HG02571 (cell line): ENCODE measurements at regions not wholly inside any gene's neighbourhood (a gene's known extent, or its start where the extent isn't known, plus 50 kb on each side); places are given as distances from the start of the nearest gene placed in this dataset.

Source experiments
- ATAC-seq: cut with Tn5 transposase; IDR thresholded peaks from one replicate; pipeline ENCODE4 v1.9.1; 2021; ENCODE audit warnings: mild to moderate bottlenecking, moderate library complexity; ENCODE audit not compliant: unreplicated experiment

DNA sequence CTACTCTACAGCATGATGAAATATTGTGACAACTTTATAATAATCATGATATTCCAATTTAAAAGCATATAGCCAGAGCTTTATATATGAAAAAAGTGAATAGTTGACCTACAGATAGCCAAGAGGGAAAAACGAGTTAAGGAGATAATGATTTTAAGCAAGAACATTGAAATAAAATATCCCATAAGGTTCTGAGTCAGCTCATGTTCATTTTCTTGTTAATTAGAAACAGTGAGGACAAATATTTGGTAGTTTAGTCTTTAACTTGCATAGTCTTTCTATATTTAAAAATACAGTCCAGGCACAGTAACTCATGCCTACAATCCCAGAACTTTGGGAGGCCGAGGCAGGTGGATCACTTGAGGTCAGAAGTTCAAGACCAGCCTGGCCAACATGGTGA lies 55.8 kb upstream of the CDH6 start:
- no peak for ATAC-seq

DNA sequence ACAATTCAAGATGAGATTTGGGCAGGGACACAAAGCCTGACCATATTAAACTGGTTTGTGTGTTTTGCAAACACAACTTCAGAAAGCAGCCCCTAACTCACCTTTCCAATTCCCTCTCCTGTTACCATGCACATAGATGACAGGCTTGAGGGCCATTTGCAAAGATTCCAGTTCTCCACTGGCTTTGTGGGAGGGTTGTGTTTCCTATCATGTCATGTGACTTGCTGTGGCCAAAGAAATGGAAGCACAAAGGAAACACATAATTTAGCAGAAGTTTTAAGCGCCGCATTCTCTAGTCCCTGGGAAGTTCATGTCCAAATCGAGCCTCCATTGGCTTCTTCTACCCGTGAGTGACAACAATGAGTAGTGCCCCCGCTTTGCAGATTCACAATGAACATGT lies 57.9 kb upstream of the CDH6 start:
- no peak for ATAC-seq

DNA sequence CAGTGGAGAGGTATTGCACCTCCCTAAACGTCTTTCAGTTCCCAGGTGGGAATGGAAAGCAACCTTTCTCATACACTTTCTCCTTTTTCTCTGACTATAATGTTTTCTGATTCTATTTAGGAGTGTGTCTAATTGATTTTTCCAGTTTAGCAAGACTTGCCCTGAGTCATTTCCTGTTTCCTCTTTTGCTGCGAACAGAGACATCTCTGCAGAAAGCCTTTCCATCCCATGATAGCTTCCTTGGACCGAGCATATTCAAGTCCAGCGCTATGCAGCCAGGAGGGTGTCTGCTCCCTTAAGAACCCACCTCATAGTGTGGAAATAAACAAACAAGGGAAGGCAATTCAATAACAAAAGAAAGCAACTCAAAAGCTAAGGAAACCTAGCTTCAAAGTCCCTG lies 60.0 kb upstream of the CDH6 start:
- no peak for ATAC-seq

DNA sequence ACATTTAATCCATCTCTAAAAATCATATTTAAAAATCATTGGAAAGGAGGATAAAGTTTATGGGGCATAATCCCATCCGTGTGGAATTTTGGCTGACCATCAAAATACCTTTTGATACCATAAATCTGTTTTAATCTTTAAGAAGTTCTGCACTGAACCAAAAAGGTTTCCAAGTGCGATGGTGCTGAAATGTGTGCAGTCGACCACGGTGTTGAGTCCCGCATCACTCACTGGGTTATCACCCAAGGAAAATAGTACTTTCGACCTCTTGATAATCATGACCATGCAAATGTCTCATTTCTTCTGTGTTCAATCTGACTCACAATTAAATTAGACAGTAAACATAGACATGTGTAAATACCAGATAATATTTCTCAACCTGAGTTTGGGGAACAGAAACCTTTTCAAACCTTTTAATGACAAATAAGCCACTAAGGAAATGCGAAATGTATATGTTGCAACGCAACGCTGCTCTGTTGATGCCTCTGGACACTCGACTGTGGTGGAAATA lies 62.0 kb upstream of the CDH6 start:
- no peak for ATAC-seq

DNA sequence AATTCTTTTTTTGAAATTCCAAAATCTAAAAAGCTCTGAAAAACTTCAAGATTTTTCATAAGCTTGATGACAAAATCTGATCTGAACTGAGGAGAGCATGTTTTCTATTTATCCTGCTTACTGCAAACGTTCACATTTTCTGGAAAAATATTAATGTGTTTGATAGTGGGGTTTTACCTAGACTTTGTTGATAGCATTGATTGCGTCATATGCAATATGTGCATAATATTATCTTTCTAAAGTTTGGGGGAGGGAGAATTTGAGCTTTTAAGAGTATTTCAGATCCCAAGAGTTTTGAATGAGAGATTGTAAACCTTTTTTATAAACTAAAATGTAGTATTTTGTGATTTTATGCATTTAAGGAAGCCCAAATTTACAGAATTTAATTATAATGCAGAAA lies 62.8 kb upstream of the CDH6 start:
- ATAC-seq = no peak

DNA sequence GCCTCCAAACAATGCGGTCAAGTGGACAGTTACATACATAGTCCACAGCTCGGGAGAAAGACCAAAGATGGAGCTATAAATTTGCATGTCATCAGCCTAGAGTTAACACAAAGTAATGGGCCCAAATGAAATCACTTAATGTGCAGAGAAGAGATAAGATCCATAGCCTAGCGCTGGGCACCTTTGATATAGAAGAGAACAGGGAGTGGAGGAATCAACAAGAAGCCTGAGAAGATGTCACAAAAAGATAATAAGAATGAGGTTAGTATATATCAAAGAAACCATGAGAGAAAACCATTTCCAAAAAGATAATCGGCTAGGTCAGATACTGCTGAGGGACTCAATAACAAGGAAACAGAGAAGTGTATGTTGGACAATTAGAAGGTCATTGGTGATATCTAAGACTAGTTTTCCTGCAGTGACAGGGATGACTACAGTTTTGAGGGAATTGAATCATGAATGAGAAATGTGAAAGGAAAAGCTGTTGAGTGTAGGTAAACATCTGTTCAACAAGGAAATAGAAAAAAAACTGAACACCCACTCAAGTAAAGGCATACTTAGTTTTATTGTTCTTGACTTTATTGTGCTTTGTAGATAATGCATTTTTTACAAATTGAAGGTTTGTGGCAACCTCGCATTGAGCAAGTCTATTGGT lies 68.7 kb upstream of the CDH6 start:
- ATAC-seq = no peak

DNA sequence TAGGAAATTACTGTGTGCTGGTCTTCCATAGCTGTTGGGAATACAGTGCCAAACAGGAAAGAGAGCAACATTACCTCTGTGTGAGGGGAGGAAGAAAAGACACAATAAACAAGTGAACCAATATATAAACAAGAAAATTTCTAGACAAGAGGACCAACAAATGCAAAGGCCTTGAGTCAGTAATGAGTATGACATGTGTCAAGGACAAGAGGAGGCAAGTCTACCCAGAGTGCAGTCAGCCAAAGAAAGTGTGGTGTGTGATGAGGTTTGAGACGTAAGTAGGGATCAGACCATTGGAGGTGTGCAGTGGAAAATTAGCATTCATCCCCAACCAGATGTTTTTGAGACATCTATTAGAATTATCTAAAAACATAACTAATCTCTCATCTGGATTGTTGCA lies 69.5 kb upstream of the CDH6 start:
- ATAC-seq = no peak

DNA sequence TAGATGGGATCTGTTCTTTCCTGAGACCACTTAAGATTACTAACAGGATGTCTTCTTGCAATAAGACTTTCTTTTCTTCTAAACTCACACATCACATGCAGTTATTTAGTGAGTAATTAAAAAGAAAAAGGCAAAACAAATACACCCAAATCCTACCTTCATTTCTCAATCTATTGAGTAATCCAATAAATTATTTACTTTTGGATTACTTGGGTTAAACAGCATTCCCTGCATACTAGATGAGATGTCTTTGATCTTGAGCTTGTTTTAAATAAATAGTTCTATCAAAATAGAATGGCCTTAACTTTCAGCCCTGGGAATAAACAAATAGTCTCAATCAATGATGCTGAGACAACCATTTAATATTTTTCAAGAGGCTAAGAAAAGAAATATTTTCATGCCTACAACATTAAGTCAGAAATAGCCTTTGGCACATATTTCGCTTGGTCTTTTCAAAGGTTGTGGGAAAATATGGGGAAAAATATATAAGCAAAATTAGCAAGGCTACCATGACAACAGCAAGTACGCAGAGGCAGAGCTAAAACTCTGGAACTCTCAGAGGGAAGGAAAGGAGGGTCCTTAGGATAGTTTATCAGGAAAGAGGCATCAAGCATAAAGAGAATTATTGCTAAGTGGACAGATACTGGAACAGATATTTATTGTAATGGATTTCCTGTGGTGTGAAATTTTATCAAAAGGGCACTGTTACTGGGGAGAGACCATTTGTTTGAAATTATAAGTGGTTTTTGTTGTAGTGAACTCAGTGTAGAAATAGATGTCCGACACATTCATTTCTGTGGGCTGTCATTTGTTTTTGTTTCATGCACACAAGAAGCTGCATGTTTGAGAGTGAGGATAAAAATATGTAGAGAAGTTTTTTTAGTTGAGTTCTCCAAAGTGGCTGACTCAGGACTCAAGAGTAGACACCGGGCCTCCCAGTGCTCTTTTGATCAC lies 70.2 kb upstream of the CDH6 start:
- no peak for ATAC-seq

DNA sequence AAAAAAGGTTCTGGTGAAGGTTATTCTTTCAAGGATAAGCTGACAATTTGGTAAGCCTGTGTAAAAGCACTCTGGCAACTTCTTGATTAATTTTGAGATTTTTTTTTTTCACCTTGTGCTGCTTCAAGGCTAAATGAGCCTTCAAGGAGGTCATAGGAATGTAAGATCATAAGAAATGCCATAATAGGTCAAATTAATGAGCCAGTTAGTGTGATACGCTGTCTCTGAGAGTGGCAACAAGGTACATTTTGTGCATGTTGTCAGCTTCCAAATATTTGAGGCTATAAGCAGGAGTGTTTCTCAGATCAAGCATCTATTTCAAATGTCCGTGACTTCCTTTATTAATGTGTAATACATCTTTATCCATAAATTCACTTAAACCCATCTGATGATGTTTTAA lies 72.3 kb upstream of the CDH6 start:
- ATAC-seq = no peak

DNA sequence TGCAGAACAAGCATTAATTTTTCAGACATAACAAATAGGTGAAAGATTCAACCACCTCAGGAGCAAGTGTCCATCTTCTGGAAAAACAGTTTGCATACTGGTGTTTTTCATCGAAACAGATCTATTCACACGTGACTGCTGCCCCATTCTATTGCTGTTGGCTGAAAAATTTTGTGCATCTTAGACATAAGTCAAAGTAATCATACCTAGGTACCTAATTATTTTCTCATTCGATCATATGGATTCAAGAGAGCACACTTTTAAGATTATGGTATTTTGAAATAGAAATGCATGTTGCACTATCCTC lies 72.9 kb upstream of the CDH6 start:
- no peak for ATAC-seq

DNA sequence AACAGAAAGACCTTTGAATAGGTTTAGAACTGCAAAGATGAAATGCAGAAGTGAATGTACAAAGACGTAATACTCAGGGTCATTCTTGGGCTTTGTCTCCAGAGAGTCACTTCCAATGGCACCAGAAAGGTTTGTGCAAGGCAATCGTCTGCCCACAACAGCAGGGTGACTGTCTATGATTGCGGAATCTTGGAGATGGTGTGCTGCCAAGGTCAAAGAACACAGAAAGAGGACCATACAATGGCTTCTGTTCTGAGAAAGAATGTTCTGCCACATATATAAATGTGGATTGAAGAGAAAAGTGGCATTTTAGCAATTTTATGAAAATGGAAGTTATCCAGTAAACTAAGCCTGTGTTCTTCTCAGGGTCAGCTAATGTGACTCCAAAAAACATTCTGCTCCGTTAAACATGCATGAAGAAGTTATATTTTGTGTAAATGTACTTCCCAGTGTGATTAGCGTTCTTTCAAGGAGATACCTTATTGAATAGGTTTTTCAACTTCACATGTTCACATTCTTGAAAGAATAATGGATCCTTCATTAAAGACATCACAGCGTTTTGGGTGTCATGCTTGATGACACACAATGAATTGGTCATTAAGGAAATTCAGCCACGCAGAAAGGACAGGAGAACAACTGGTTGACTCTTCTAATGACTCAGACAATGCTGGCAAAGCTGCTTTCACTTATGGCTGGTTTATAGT lies 73.4 kb upstream of the CDH6 start:
- ATAC-seq = no peak

DNA sequence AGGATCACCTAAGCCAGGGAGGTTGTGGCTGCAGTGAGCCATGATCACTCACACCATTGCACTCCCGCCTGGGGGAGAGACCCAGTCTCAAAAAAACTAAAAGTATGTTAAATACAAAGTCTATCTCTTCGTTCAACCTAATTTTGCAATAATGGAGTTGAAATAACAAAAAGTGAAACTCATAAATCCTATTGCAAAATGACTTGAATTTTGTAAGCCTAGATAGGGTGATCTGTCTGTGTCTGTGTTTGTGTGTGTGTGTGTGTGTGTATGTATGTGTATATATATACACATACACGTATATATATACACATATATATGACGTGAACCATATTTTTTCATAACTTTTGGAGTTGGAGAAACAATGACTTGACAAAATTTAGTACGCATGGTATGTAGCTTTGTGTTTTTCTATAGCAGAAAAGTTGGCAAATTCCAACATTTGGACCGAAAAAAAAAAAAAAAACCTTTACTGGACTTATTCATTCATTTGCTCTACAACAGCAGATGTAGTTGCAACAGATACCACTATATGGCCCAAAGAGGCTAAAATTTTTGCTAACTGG lies 76.9 kb upstream of the CDH6 start:
- no peak for ATAC-seq

DNA sequence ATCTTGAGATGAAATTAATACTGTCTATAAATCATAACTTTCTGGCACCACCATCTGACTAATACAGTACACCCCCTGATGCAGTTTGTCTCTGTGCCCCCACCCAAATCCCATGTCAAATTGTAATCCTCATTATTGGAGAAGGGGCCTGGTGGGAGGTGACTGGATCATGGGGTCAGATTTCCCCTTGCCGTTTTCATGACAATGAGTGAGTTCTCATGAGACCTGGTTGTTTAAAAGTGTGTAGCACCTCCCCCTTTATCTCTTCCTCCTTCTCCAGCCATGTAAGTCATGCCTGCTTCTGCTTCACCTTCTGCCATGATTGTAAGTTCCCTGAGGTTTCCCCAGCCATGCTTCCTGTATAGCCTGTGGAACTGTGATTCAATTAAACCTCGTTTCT lies 78.7 kb upstream of the CDH6 start:
- ATAC-seq = no peak

DNA sequence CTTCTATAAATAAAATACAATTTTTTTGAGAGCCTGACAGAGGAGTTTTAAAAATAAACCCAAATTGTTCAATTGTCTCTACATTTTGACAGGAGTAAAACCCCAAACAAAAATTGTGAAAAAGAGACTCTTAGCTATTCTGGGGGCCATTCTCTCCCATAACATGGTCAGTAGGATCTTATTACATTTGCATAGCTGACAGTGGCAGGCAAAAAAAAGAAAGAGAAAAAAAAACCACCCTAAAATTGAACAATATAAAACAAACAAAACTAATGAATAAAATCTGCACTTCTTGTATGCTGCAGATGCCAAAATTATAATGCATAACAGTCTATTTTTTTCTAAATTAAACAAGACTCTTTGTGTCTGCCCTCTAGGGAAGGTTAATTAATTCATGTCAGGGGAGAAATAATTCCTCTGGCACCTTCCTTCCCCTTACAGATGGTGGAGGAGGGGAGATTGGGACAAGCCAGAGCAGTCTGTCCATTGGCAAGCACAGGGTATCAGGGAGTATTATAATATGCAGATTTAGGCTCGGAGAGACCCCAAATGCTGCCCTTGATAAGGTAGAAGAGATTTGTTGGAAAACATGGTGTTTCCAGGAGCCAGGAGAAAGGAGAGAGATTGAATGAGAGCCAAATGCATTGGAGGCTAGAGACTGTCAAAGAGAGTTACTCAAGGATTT lies 79.7 kb upstream of the CDH6 start:
- no peak for ATAC-seq

DNA sequence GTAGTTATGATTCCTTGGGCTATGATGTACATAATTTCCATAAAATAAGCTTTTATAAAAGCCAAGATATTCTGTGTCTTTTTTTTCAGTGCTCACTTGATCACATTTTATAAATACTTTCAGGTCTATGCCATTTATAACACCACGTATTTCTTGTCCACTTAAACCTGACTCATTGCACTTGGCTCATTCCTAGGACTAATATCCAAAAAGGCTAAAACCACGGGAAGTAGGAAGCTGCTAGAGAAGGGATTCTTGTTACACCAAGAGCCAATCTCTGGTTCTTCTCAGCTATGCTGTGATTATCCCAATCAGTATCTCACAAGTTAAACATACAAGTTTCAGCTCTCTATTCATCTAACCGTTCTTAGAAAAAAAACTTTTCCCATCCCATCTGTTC lies 80.4 kb upstream of the CDH6 start:
- ATAC-seq = no peak

DNA sequence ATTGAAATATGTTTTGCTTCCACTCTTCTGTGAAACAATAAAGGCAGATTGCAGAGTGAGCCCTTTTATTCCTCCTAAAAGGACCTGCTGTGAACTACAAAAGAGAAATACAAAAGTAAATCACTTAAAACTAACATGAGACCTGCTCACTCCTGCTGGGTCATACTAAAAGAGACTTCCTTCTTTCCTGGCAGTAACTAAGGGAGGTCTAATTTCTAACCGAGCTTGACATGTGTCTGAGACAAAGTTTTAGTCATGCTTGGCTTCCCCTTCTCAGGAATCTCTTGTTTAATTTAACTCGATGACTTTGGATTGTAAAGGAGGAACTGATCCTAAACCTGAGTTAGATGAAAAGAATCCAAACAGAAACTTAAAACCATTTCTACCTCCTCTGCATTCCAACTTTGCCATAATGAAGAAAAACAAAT lies 86.4 kb upstream of the CDH6 start:
- no peak for ATAC-seq

DNA sequence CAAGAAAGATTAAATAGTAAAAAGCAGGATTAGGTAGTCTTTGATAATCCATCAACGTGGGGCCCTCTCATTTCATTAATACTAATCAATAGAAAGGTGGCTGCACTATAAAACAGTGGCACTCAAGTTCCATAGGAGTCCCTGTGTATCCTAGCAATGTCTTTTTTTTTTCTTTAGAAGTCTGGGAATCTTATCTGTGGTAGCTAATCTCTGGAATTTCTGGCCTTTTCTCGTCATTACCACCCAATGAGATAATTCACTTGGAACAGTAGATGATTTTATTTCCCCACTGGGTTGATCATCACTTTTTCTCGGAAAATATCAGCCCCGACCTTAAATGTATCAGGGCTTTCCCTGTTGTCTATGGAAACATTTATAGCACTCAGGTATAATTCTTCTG lies 86.8 kb upstream of the CDH6 start:
- ATAC-seq = no peak

DNA sequence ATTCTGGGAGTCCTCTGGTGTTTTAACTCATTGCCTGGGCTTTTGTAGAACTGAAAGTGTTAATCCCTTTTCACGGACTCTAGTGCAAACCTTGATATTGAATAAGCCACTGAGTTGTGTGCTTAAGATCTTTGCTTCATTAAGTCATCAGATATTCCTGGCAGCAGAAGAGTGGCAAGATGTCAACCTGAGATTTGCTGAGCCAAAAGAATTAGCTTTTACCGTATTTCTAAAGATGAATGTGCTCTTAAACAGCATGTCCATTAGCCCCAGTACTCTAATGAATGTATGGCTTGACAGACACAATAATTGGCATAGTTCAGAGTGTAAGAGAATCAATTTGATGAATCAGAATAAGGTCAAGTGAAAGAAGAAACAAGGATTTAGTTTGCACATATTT lies 87.2 kb upstream of the CDH6 start:
- ATAC-seq = no peak

DNA sequence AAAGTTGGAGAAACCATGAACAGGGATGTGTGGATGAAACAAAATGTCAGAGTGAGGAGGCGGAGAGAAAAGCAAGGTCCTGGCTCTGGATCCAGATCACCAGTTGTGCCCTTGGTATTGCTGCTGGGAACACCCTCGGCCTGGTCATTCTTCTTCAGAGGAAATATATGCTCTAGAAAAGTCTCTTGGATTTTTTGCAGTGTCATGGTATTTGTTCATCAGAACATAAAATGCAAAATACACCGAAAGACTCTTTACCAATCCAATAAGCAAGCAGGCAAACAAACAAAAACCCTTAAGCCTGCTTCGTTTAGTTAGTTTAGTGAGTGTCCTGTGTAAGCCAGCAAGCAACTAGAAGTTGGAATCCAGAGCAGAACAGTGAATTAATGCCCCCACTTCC lies 88.7 kb upstream of the CDH6 start:
- ATAC-seq = no peak

DNA sequence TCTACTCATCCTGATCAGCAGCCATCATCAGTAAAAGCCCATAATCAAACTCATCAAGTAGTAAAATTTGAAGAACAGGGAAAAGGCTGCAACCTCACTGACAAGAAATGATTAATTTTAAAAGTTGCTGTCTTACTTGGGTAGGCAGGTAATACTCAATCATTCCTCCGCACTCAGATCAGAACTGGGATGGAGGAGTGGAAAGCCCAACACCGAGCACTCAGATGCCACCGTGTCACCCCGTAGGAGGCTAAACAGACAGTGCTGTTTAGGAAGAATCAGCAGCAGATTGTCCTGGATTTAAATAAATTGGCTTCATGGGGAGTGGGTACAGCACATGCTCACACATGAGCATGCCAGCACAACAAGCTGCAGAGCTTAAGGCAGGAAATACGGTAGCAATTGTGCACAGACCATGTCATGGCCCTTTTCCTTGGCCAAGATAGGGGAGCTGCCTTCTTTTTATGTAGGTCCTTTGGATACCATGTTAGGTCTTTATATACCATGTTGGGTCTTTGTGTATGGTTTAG lies 92.6 kb upstream of the CDH6 start:
- no peak for ATAC-seq
